Uterus (tissue), 3 donors: ENCODE measurements at regions not wholly inside any gene's neighbourhood (a gene's known extent, or its start where the extent isn't known, plus 50 kb on each side); places are given as distances from the start of the nearest gene placed in this dataset.

Experiments used
- DNase-seq, 2 donors: peaks; one replicate each; pipeline ENCODE4 v3.0.0-alpha.2; 2019 to 2020
- H3K27ac ChIP-seq, 2 donors: fragments of 200-600 bp; sonication (generic); 1 replicate in 1 of 2; 2 replicates in 1 of 2; pipeline ENCODE4 v1.5.1; 2016 to 2018
- H3K27me3 ChIP-seq, 2 donors: fragments of 200-600 bp; sonication (generic); one replicate each; pipeline ENCODE4 v1.5.1; 2018 to 2019; ENCODE audit warnings: control low read depth in 1 of 2
- H3K36me3 ChIP-seq, 2 donors: fragments of 200-600 bp; sonication (generic); one replicate each; pipeline ENCODE4 v1.5.1; 2019; ENCODE audit warnings: control low read depth in 1 of 2
- H3K4me1 ChIP-seq, 2 donors: fragments of 200-600 bp; sonication (generic); one replicate each; pipeline ENCODE4 v1.5.1; 2018 to 2019; ENCODE audit warnings: control low read depth in 1 of 2
- H3K4me3 ChIP-seq, 2 donors: fragments of 200-600 bp; sonication (generic); 1 replicate in 1 of 2; 2 replicates in 1 of 2; pipeline ENCODE4 v1.5.1; 2018 to 2019; ENCODE audit warnings: mild to moderate bottlenecking in 1 of 2
- H3K9me3 ChIP-seq, 2 donors: fragments of 200-600 bp; sonication (generic); one replicate each; pipeline ENCODE4 v1.5.1; 2019; ENCODE audit warnings: control low read depth in 1 of 2
- POLR2A ChIP-seq, 2 donors: fragments of 450-650 bp; IDR thresholded peaks; one replicate each; pipeline ENCODE4 v1.6.1; 2016; ENCODE audit warnings: antibody characterized with exemption in 2 of 2, mild to moderate bottlenecking in 1 of 2, moderate library complexity in 1 of 2
- intact Hi-C: fragments of 100-400 bp; cut with DNase I; formaldehyde crosslinking; loops from one replicate; pipeline ENCODE4 v1.15.1; 2023; ENCODE audit warnings: low total_unique reads
- TF ChIP-seq, protein P1 (sequence below), 4 experiments: fragments of 200-600 bp in 2 of 4; fragments of 450-650 bp in 2 of 4; sonication (generic) in 2 of 4; IDR thresholded peaks; one replicate each; pipeline ENCODE4 v1.5.1; 2016 to 2019; ENCODE audit warnings: antibody characterized with exemption in 4 of 4, mild to moderate bottlenecking in 2 of 4, moderate library complexity in 1 of 4
- donor health status: DM: yes; HTN: yes; CAD: no.

DNA sequence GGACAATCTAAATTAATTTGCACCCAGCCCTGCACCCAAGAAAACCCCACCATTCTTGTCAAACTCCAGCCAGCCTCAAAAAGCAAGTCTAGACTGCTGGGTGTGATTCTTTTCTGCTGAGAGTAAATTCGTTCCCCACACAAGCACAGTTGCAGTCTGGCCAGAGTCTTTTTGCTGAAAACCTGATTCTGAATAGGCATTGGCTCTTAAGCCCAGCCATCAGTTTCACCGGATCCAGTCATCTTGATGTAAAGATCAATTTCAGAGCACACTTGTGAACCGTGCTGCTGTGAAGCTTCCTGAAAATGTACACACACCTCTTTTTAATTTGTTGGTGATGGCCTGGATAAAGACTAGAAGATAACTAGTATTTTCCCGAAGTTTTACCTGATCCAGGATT, 159.4 kb upstream of the GGTLC1 start:
- no peaks in the 10 kb centered on the region for H3K4me1 ChIP-seq

GRCh38 chr20:24147479-24147878, 158.9 kb upstream of the GGTLC1 start:
- Histone ChIP-seq H3K36me3 (no peaks in the 10 kb centered on the region), H3K27ac (no peak overlapping the region), H3K4me3 (no peak overlapping the region), H3K27me3 (no peaks in the 10 kb centered on the region), H3K9me3 (no peaks in the 10 kb centered on the region), H3K4me1 (no peaks in the 10 kb centered on the region)
- DNase-seq = no peak
- no peak for TF ChIP-seq POLR2A (IDR thresholded peaks at IDR 0.05)
- TF ChIP-seq, protein P1, sequence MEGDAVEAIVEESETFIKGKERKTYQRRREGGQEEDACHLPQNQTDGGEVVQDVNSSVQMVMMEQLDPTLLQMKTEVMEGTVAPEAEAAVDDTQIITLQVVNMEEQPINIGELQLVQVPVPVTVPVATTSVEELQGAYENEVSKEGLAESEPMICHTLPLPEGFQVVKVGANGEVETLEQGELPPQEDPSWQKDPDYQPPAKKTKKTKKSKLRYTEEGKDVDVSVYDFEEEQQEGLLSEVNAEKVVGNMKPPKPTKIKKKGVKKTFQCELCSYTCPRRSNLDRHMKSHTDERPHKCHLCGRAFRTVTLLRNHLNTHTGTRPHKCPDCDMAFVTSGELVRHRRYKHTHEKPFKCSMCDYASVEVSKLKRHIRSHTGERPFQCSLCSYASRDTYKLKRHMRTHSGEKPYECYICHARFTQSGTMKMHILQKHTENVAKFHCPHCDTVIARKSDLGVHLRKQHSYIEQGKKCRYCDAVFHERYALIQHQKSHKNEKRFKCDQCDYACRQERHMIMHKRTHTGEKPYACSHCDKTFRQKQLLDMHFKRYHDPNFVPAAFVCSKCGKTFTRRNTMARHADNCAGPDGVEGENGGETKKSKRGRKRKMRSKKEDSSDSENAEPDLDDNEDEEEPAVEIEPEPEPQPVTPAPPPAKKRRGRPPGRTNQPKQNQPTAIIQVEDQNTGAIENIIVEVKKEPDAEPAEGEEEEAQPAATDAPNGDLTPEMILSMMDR (IDR thresholded peaks at IDR 0.05) = no peak
- intact Hi-C loops = no loop called here

More for the DNA sequence above, 159.4 kb upstream of the GGTLC1 start:
- no peak for DNase-seq
- no peak for TF ChIP-seq POLR2A (IDR thresholded peaks at IDR 0.05)
- TF ChIP-seq, protein P1 (IDR thresholded peaks at IDR 0.05) = no peak
- no peak overlapping the region for H3K4me3 ChIP-seq
- H3K36me3 ChIP-seq = no peaks in the 10 kb centered on the region
- intact Hi-C loops = no loop called here
- H3K27ac ChIP-seq = no peak overlapping the region
- H3K27me3 ChIP-seq = no peaks in the 10 kb centered on the region
- H3K9me3 ChIP-seq = no peaks in the 10 kb centered on the region

DNA sequence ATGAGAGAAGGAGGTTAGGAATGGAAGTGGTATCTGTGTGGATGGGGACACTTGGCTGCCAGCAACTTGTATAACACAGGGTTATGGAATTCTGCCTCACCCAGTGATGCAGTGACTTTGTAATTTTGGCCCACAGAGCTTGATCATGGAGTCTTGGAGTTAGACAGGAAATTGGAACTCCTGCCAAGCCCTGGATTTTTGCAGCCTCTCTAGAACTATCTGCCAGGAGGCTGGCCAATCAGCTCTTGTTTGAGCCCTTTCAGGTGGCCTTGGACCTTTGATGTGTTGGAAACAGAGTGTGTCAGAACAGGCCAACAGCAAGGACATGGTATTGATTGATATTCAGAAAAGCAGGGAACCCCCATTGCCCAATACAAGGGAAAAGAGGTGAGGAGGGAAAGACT, 157.7 kb upstream of the GGTLC1 start:
- Histone ChIP-seq H3K36me3 (no peaks in the 10 kb centered on the region), H3K27ac (no peak overlapping the region), H3K27me3 (no peaks in the 10 kb centered on the region), H3K9me3 (no peaks in the 10 kb centered on the region), H3K4me1 (no peaks in the 10 kb centered on the region), H3K4me3 (no peak overlapping the region)
- intact Hi-C loops = no loop called here
- no peak for DNase-seq
- TF ChIP-seq POLR2A (IDR thresholded peaks at IDR 0.05) = no peak
- TF ChIP-seq, protein P1 (IDR thresholded peaks at IDR 0.05) = no peak

DNA sequence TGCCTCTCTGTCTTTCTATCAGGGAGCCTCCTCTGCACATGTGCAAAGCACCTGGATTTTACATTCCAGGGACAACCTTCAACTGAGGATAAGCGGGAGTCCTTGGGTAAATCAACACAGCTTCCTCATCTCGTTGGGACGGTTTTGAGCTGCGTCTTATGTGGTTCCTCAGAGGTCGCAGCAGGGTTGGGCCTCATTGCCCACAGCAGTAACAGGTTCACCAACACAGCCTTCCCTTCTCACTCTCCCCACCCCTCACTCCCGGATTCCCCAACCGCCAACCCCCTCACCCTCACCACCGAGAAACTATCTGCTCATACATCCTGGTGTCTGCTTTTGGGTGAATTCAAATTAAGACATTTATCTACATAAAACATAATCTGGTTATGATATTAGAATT, 155.8 kb upstream of the GGTLC1 start:
- intact Hi-C loops = no loop called here
- no peak overlapping the region for H3K27ac ChIP-seq
- H3K4me3 ChIP-seq = no peak overlapping the region
- H3K4me1 ChIP-seq = no peaks in the 10 kb centered on the region
- no peaks in the 10 kb centered on the region for H3K9me3 ChIP-seq
- no peaks in the 10 kb centered on the region for H3K27me3 ChIP-seq
- H3K36me3 ChIP-seq = no peaks in the 10 kb centered on the region
- TF ChIP-seq, protein P1 (IDR thresholded peaks at IDR 0.05) = no peak
- no peak for TF ChIP-seq POLR2A (IDR thresholded peaks at IDR 0.05)
- no peak for DNase-seq

DNA sequence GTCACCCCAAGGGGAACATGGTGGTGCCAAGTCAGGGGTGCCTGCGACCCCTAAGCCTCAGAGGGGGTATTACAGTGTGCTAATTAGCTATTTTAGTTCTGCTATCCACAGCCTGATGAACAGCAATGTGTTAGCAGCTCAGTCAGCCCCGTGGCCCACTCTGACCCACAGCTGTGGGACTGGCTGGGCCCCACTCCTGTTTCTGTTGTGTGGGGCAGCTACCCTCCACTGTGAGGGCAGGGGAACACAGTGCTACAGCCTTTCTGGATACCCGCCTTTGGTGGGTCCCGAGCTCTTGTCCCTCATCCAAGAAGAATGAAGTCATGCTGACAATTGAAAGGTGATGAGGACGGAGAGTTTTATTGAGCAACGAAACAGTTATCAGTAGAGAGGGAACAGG, 152.5 kb upstream of the GGTLC1 start:
- H3K27me3 ChIP-seq = no peaks in the 10 kb centered on the region
- intact Hi-C loops = no loop called here
- no peaks in the 10 kb centered on the region for H3K36me3 ChIP-seq

More for the DNA sequence above, 152.5 kb upstream of the GGTLC1 start:
- TF ChIP-seq, protein P1 (IDR thresholded peaks at IDR 0.05) = no peak
- no peak for TF ChIP-seq POLR2A (IDR thresholded peaks at IDR 0.05)
- H3K4me1 ChIP-seq = no peaks in the 10 kb centered on the region
- no peak overlapping the region for H3K4me3 ChIP-seq
- H3K9me3 ChIP-seq = no peaks in the 10 kb centered on the region
- DNase-seq = no peak
- H3K27ac ChIP-seq = no peak overlapping the region
